NB4 (cell line): ENCODE measurements at regions not wholly inside any gene's neighbourhood (a gene's known extent, or its start where the extent isn't known, plus 50 kb on each side); places are given as distances from the start of the nearest gene placed in this dataset.

Experiments used
- CTCF ChIP-seq: IDR thresholded peaks from one replicate; pipeline ENCODE4 v1.5.1; 2012; ENCODE audit warnings: low read depth, low read length
- POLR2A ChIP-seq: IDR thresholded peaks from 2 replicates; pipeline ENCODE4 v1.6.1; 2011; ENCODE audit warnings: mild to moderate bottlenecking; ENCODE audit not compliant: insufficient read length; ENCODE audit errors: extremely low read depth
- TF ChIP-seq, protein P1 (sequence below): IDR thresholded peaks from 2 replicates; pipeline ENCODE4 v1.6.1; 2011; ENCODE audit warnings: low read depth, low read length

GRCh38 chr10:44572146-44572545 is 187.2 kb upstream of the CXCL12 start:
- TF ChIP-seq CTCF = no peak
- TF ChIP-seq, protein P1, sequence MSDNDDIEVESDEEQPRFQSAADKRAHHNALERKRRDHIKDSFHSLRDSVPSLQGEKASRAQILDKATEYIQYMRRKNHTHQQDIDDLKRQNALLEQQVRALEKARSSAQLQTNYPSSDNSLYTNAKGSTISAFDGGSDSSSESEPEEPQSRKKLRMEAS = no peak
- no peak for TF ChIP-seq POLR2A
